HG02623 (cell line): ENCODE measurements at regions not wholly inside any gene's neighbourhood (a gene's known extent, or its start where the extent isn't known, plus 50 kb on each side); places are given as distances from the start of the nearest gene placed in this dataset.
"Not testable (repeated sequence)": the region's sequence is repeated elsewhere in the genome, so short reads cannot be mapped to it uniquely, and the experiment has no call there.

ENCODE experiments used
- ATAC-seq: cut with Tn5 transposase; IDR thresholded peaks from one replicate; pipeline ENCODE4 v1.9.1; 2021; ENCODE audit warnings: moderate library complexity; ENCODE audit not compliant: unreplicated experiment

DNA sequence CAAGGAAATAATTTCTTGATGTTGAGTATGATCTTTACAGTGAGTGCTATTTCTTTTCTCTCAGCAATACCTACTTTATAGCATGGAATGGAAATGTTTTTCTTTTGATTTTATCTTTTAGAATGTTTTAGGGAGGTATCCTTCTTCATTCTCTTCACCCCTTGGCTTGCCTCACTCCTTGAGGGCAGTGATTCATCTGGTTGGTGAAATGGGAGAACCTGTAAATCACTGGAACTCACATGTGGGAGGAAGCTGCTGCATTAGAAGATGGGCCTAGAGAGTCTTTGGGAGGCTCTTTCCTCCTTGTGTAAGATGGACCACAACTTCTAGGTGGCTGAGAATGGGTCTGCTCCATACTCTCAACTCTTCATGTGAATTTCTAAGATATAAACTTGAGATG, 244.8 kb upstream of the SYNCRIP start:
- ATAC-seq, result no peak

DNA sequence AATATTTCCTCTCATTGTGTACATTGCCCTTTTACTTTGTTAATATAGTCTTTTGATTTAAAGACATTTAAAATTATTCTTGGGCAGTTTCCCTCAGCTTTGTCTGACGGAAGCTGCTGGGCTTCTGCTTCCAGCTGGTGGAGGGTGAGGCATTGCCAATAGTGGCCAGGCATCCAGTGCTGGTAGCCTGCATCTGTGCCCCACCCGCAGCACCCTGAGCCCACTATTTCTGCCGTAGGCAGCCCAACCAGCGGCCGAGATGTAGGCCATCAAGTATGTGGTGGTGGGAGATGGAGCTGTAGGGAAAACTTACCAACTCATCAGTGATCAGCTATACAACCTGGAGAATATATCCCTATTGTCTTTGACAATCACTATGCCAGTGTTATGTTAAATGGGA, 226.0 kb upstream of the SYNCRIP start:
- no peak for ATAC-seq

DNA sequence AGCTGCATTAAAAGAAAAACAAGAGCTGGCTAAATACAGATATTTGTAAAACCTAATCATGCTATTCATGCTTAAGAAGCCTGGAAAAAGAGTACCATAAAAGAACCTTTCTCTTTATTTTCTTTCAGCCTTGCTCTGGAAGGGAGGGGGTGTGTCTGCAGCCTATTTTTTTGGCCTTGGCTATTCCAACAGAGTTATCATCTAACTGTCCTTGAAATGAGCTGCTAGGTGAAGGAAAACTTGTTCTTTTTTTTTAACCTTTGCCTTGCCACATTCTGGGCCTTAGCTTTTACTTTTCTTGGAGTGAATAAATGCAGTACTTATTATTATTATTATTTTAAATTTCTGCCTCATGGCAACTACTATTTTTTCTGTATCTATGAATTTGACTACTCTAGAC, 224.9 kb upstream of the SYNCRIP start:
- no peak for ATAC-seq

DNA sequence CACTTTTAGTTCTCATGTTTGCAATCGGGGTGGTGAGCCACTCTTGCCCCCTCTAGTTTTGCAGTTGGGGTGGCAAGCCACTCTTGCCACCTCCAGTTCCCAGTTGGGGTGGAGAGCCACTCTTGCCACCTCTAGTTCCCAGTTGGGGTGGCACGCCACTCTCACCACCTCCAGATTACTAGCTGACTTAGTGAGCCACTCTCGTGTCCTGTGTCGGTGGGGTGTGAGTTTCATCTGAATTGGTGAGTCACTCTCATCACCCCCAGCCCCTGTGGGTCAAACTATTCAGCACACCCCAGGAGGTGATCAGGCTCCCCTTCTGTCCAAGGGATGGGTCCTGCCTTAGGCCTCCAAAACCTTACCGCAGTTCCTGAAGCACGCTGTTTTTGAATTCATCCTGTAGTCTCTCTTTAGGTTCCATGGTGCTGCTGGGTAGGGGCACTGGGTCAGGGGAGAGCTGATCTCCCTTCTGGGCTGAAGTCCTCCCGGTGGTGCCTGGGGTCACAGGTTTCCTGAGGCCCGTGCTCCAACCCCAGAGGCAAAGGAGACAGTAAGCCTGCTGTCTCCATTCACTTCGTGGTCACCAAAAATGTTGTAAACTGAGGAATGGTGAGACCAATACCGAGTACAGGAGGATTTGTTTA, 224.2 kb upstream of the SYNCRIP start:
- ATAC-seq, result no peak

DNA sequence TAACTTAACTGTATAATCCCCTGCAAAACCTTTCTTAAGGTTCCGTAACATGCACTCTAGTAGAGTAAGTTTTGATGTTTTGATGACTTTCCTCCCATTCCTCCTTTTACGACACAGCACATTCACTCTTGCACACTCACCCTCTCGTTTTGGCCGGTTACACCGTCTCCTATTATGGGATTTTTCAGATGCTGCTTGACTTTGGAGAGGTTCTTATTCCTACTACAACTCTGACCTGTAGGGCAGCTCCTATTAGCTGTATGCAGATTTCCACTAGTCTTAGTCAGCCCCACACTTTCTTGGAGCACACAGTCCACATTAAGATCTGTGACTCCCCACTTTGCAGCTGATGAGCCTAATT, 223.7 kb upstream of the SYNCRIP start:
- ATAC-seq, result no peak

DNA sequence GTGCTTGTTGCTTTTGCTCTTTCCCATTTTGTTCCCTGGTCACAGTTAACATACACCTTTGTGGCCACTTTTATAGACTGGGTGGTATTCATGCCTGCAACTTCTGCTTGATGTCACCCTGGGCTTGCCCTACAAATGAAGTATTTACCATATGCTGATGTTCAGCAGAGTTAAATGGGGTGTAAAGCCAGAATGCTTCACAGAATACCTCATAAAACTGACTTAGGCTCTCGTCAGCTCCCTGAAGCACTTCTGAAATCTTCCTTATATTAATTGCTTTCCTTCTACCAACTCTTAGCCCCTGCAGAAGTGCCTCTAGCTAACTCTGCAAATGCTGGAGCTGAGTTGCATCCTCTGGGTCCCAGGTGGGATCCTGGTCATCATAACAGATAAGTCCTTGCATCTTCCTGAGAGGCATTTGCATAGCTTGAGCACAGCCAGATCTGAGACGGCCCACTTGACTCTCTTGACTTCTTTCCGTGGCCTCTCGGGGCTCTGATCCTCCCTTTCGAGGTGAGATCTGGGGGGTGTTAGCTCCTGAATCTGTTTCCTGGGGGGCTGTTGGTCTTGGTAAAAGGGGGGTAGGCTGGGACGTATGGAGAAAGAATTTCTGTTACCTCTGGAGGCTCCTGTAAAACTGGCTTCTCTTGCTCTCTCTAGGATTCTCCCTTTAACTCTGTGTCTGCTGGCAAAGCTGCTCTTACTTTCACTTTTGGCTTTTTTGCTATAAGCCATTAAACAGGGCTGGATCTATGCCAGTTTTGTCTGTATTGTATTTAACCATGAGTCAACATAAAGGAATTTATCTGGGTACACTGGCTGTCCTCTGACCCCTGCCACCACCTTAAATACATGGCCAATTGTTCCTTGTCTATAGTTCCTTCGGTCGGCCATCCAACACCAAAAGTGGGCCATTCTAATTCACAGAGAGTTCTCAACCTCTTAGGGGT, 223.0 kb upstream of the SYNCRIP start:
- peak; percentile 44 for ATAC-seq

DNA sequence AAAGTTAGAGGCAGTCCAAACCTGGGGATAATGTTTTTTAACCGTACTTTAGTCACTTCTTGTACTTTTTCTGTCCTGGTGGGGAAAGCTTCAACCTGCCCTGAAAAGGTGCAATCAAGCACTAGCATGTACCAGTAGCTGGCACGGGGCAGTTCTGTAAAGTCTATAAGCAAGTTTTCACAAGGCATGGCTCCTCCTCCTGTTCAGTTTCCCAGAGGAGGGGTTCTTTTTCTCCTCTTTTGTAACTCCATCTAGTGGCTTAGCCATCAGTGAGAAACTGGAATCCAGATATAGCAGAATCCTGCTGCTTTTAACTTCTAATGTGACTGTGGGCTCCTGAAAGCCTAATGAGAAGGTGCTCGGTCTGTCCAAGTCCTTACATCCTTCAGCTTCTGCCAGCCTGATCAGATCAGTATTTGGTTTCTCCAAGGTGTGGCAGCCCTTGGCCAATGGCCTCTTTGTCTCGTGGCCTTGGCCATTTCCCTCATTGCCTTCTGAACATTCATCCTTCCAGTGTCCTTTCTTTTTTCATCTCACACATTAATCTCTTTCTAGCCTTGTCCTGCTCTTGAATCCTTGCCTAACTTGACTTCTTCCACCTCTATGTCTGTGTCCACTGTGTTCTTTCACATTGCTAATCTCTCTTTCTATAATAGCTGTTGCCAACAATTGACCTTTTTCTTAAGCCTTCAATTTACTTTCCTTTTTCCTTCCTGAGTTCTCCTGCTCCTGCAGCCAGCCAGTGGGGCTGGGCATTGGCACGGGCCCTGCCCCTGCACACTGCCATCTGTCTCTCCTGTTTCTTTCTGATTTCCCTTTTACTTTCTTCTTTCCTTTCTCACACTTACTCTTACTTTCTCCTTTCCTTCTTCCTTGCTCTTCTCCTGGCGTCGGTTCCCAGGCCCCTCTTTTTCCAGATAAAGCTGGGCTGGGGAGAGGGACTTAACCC, 222.0 kb upstream of the SYNCRIP start:
- ATAC-seq, result no peak

DNA sequence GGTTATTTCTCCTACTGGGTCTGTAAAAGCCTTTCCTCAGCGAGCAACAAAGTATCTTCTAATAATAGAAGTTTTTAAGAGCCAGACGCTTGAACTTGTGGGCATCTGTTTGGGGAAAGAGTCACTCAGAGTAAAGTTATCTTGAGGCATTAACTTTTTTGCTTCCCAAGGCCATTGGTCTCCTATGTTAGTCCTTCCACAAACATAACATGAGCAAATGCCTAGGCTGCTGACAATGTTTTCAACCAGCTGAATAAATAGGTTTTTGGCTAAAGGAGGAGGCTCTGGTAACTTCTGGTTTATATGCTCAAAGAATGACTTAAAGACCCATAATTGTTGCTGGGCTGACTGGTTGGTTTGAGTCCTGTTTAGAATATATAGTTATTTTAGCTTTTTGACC, 213.5 kb upstream of the SYNCRIP start:
- ATAC-seq, result no peak

DNA sequence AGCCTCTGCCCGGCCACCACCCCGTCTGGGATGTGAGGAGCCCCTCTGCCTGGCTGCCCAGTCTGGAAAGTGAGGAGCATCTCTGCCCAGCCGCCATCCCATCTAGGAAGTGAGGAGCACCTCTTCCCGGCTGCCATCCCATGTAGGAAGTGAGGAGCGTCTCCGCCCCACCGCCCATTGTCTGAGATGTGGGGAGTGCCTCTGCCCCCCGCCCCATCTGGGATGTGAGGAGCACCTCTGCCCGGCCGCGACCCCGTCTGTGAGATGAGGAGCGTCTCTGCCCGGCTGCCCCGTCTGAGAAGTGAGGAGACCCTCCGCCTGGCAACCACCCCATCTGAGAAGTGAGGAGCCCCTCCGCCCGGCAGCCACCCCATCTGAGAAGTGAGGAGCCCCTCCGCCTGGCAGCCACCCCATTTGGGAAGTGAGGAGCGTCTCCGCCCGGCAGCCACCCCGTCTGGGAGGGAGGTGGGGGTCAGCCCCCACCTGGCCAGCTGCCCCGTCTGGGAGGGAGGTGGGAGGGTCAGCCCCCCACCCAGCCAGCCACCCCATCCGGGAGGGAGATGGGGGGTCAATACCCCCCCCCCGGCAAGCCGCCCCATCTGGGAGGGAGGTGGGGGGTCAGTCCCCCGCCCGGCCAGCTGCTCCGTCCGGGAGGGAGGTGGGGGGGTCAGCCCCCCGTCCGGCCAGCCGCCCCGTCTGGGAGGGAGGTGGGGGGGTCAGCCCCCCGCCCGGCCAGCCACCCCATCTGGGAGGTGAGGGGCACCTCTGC, 195.8 kb upstream of the SYNCRIP start:
- not testable (repeated sequence) for ATAC-seq

DNA sequence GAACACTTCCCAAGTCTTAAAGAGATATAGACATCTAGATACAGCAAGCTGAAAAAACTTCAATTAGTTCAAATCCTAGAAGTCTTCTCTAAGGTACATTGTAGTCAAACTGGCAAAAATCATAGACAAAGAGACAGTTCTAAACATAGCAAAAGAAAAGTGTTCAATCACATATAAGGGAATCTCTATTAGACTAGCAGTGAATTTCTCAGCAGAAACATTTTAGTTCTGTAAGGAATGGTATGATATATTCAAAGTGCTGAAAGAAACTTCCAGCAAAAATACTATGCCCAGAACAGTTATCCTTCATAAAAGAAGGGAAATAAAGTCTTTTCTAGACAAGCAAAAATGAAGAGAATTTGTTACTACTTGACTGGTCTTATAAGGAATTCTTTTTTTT, 186.3 kb upstream of the SYNCRIP start:
- no peak for ATAC-seq

DNA sequence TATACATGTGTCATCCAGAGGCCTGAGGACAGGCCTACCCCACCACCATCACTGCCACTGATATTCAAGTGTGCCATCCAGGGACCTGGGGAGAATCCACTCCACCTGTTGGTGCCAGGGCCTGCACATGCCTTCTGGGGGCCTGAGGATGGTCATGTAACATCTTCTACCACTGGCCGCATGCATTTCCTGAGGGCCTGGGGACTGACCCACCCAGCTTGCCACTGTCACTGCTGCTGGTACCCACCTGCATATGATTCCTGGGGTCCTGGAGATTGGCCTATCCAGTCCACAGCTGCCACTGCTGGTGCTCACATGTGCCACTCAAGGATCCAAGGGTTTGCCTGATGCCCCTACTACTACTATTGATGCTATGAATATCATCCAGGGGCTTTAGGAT, 184.3 kb upstream of the SYNCRIP start:
- ATAC-seq, result no peak

DNA sequence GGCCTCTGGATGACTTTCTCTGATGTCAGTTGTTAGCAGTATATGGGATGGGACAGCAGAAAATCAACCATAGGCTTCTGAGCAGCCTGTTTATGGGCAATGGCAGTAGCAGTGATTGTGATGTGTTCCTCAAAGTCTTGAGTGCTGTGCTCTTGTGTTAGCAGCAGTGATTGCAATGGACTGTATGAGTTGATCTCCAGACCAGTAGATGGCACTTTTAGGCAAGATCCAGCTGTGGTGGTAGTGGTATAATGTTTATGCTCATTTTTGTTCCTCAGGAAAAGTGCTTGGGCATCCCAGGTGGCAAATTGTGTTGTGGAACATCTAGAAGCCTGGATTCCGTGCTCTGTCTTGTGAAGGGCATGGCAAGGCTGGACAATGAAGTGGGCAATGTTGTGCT, 181.6 kb upstream of the SYNCRIP start:
- no peak for ATAC-seq

DNA sequence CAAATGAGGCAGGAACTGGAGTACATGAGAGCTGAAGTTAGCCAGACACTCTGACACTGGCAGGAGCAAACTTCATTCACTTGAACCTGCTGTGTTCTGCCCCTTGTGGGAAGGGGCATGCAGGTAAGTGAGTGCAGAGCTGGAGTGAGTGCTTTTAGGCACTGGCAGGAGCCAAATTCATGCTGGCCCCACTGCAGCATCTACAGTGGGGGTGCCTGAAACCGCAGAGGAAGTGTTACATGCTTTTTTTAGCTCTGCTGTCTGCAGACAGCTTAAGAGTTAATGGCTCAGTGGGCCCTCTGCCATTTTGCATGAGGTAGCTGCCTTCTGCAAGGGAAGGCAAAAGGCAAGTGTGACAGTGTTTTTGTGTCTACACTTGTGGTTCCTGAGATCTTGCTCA, 167.9 kb upstream of the SYNCRIP start:
- ATAC-seq, result no peak

DNA sequence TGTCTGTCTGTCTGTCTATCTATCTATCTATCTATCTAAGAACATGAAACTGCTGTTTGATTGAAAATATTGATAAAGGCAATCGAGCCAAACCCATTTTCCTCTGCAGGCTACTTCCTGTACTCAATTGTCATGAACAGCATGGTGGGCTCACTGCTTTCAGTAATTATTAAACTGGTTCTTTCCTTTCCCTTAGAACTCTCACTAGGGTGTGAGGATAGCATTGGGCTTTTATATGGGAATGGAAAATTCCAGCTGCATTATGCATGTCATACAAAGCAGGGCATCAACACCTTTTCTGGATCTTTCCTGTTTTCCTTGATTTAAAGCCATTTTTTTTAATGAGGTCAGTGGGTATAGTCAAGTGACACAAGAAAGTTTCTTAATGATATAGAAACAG, 161.0 kb upstream of the SYNCRIP start:
- no peak for ATAC-seq

DNA sequence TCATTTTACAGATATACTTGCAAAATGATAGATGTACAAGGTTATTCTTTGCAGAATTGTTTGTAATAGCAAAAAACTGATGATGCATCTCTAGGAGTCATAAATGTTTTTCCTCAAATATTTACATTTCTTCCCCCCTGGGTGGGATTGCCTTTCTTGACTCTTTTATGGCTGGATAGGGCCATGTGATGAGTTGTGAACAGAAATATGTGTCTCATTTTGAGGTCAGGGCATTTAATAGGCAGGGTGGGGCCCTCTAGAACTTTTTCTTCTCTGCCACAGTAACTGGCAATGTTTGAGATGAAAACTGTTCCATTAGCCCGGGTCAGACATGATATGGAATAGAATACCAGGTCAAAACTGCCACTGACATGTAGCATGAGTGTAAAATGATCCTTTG, 159.5 kb upstream of the SYNCRIP start:
- no peak for ATAC-seq

DNA sequence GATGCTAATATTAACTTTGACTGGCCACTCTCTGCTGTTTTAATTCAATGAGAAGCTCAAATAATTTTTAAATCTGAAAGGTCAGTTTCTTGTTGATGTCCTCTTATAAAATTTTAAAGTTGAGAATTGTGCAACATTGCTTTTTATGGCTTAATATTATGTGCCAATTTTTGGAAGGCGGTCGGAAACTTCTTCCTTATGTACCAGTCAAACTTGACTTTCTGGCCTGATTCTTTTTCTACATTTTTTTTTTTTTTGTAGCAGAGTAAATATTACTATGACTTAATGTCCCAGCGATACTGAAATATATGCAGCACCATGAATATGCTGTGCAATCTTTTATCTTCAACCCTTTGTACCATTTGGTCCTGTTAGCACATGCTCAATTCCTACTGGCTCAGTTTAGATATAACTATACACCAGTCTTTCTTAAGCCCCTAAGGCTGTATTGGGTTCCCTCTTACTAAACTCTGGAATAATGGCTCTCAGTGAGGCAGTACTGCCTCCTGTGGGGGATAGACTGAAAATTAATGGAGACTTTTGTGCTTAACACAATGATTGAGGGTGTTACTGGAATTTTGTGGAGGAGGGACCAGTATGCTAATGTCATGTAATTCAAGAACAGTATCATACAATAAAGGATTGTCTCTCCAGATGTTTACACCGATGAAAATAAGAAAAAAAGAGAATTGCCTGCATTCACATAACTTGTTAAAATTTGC, 156.4 kb upstream of the SYNCRIP start:
- no peak for ATAC-seq

DNA sequence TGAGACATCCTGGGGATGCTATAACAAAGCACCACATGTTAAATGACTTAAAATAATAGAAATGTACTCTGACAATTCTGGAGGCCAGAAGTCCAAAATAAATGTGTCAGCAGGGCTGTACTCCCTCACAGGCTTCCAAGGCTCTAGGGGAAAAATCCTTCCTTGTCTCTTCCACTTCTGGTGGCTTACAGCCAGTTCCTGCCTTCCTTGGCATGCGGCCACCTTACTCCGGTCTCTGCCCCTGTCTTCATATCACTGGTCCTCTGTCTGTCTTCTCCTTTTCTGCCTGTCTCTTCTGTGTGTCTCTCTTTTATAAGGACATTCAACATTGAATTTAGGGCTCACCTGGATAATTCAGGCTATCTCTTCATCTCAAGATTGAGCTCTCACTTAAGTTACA, 155.3 kb upstream of the SYNCRIP start:
- no peak for ATAC-seq

DNA sequence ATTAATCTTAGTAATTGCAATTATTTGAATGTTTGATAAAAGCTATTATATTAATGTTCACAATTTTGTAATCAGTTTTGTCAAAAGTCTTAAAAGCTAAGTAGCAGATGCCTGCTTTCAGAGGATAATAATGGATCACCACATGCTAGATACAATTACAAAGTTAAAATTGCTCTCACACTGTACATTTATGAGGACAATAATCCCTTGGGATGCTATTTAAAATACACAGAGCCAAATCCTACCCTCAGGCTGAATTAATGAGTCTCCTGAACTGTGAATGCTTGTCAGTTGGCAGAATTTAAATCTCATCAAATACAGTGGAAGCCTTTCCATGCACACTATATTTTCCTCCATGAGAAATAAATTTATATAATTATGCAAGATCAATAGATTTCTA, 153.3 kb upstream of the SYNCRIP start:
- ATAC-seq, result no peak

DNA sequence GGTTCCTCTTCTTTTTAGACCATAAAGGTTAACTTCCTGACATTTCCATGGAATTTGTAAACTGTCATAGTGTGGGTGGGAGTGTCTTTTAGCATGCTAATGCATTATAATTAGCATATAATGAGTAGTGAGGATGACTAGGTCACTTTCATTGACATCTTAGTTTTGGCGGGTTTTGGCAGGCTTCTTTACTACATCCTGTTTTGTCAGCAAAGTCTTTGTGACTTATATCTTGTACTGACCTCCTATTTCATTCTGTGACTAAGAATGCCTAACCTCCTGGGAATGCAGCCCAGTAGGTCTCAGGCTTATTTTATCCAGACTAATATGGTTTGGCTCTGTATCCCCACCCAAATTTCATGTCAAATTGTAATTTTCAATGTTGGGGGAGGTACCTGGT, 149.6 kb upstream of the SYNCRIP start:
- no peak for ATAC-seq

DNA sequence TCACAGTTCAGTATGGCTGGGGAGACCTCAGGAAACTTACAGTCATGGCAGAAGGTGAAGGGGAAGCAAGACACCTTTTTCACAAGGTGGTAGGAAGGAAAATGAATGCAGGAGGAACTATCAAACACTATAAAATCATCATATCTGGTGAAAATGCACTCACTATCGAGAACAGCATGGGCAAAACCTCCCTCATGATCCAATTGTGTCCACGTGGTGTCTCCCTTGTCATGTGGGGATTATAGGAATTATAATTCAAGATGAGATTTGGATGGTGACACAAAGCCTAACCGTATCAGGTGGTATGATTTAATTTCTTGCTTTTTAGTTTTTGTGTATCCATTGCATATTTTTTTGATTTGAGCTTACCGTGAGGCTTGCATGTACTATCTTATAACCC, 133.2 kb upstream of the SYNCRIP start:
- ATAC-seq, result no peak
